NOMO-1 treated with DMSO at 0.1 percent for 48 hours (cell line): ENCODE measurements at regions not wholly inside any gene's neighbourhood (a gene's known extent, or its start where the extent isn't known, plus 50 kb on each side); places are given as distances from the start of the nearest gene placed in this dataset.
"Not testable (repeated sequence)": the region's sequence is repeated elsewhere in the genome, so short reads cannot be mapped to it uniquely, and the experiment has no call there.

ENCODE experiments used
- DNase-seq: peaks from one replicate; lab custom pipeline; 2025; ENCODE audit not compliant: unreplicated experiment; lab: John Stamatoyannopoulos, UW

DNA sequence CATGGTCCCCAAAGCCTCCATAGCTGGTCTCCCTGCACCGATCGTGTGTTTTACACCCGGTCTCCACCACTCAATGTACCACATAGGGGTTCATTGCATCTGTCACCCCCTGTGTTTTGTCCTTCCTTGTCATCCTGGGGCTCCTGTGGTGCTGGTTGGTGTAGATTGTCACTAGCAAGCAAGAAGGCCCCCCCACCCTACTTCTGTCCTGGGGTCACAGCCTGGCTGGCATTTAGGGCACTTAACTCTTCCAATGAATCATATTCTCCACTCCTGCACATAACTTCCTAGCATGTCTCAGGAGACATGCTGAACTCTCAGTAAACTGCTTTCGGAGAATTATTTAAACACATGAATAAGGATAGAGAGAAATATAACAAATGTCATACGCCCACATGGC lies 161.4 kb downstream of the BCL2L11 start:
- DNase-seq: not testable (repeated sequence)

DNA sequence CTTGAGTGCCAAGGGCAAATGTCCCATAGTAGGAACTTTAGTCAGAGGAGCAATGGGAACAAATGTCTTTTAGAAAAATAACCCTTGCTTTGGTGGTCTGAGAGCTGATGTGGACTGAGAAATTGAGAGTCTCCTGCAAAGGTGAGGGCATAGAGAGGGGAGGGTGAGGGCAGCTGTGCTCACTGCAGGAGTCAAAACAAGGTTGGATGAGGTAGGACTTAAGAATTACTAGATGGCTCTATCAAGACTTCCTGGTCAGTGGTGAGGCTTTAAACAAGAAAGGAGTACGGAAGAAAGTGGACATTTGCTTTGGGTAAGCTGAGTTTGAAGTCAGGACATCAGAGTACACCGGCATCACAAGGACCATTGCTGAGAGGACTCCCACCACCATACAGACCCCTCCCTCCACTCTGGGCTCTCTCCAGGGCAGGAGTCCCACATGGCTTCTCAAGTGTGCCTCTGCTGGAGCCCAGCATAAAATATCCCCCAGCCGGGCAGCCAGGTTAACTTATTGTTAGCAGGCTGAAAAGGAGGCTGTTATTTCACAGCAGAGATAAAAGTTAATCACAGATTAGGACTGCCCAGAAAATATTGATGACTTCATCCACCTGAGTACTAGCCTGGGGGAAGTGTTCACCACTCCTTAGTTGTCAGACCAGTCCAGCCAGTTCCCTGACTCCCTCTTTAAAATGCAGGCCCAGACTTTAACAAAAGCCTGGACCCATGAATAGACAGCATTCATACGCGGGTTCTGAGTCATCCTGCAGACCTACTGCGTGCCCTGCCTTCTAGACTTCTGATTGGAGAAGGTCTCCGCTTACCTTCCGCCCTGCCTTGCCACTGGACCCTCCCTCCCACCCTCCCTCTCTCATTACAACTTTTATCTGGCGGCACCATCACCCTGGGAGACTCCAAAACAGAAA lies 167.2 kb downstream of the BCL2L11 start:
- not testable (repeated sequence) for DNase-seq

DNA sequence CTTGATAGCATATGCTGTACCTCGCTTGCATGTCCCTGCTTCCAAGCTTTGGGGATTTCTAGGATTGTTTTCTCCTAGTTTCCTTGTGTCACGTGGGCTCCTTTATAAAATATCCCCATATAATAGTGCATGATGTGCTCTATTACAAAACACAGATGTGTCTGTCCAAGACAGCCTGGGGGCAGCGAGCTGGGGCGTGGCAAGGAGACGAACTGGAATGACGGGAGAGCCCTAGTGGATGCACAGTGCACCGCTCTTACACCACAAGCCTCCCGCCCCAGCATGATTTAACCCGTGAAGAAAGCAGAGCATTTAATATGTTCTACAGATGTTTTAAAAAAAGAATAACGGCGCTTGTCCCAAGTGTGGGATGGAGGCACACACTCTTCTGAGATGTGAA lies 169.7 kb downstream of the BCL2L11 start:
- not testable (repeated sequence) for DNase-seq

DNA sequence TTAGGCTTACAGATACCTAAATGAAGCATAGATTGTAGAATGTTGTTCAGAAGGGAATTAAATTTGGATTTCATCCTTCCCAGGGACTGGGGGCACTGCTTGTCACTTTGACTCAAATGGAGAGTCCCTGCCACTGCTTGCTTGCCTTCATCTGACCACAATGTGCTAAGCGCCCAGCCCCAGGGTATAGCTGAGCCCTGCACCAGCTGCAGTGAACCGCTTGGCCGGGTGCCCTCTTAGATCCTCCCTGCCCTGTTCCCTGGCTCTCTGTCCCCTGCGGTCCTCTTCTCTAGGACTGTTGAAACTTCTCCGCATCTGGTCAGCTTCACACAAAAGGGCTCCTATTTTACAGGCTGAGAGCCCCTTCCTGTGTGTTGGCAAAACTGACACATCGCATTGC lies 170.9 kb downstream of the BCL2L11 start:
- not testable (repeated sequence) for DNase-seq

DNA sequence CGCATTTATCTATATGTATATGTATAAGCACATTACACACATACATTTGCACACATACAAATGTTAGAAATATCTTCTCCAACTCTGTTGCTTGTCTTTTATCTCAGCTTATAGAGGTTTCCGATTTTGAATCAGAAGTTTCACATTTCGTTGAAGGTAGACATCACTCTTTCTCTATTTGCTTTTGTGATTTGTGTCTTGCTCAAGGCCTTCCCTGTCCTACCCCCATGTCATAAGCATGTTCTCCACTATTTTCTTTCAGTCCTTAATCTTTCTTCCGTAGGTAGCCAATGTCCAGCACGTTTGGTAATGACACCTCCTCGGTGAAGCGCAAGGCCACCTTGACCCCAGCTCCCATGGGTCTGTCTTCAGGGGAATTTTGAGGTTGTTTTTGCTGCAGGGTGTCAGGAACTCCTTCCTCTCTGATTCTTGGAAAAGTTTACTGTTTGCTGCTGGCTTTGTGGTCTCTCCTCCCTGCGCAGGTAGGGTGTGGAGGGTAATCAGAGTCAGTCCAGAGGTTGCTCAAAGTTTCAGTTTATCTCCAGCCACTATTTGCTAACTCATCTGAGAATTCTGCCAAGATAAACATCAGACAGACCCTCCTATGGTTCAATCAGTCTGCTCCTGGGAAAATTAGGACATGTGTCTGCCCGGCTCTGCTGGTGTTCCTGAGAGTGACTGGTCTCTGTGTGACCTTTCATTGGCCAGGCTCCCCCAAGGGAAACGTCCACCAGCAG lies 171.7 kb downstream of the BCL2L11 start:
- DNase-seq: not testable (repeated sequence)

DNA sequence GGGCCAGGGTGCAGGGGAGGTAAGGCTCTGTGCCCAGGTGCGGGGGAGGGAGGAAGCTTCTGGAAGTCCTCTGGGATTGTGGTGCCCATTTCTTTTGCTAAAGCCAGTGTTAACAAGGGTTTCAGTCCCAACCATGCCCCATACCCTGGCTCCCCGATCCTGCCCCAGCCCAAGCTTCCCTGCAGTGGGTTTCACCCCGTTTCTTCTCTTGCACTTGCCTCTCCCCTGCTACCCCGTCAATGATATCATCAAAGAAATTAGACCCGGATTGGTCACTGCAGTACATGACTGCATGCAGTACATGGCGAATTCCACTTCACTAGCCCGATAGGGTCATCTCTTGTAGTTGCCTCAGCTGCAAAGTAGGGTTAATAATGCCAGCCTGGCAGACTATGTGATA lies 174.0 kb downstream of the BCL2L11 start:
- not testable (repeated sequence) for DNase-seq

DNA sequence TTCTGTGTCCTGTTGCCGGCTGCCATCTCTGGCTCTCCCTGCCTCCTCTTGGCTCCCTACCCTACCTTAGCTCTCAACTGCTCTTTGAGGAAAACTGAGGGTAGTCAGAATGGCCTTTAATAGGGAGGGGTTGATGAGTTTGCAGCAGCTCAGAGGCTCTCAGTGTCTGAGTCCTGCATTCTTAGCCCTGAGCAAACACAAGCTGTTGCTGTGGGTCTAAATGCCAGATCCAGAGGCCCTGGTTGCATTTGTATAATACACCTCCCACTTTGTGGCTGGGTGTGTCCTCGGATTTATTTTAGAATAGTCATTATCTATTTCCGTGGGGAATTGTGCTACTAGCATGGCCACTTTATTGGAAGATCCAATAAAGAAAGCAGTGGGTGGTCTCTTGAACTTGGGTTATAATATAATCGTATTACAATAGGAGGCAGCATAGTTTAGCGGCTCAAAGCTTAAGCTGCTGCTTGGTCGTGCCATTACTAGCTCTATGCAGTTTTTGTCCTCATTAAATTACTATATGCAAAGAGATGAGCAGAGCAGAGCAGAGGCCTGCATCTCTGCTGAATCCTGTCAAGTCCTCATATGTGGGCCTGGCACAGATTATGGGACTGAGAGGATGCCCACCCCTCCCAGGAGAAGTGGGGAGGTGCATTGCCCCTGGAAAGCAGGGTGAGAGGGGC lies 175.5 kb downstream of the BCL2L11 start:
- not testable (repeated sequence) for DNase-seq

DNA sequence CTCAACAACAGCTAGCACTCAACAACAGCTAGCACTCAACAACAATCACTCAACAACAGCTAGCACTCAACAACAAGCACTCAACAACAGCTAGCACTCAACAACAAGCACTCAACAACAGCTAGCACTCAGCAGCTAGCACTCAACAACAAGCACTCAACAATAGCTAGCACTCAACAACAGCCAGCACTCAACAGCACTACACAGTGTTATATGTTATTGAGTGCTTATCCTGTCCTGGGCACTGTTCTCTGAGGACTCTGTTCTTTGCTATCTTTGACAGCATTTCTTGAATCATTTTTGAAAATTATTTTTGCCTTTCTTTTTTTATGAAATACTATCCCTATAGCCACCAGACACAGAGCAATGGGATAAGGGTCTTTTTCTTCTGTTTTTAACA lies 176.4 kb downstream of the BCL2L11 start:
- not testable (repeated sequence) for DNase-seq

DNA sequence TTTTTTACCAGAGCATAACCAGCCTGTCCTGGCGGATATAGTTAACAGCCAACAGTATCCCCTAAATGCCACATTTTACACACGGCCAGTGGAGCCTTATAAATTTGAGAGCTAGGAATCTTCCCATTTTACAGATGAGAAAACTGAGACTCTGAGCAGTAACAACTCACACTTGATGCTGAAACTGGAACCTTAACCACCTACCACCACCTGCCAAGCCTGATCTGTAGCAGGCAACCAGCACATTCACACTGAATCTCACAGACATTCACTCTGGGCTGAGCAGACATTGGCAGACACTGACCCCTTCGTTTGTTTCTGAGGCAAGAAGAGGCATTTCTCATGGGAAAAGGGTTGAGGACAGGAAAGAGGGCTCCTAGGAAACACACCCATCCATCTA lies 178.2 kb downstream of the BCL2L11 start:
- DNase-seq: not testable (repeated sequence)

DNA sequence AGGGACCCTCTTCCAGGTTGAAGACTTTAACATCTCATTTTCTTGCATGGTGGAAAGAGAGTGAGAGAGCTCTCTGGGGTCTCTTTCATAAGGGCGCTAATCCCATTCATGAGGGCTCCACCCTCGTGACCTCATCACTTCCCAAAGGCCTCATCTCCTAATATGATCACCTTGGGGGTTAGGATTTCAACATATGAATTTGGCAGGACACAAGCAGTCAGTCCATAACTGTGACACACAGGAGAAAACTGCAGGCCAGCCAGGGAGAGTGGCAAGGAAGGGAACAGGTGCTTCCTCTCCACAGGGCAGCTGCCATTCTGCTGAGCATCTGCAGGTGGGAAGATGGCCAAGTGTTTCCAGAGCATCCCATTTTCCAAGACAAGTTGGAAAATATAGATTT lies 178.9 kb downstream of the BCL2L11 start:
- not testable (repeated sequence) for DNase-seq

DNA sequence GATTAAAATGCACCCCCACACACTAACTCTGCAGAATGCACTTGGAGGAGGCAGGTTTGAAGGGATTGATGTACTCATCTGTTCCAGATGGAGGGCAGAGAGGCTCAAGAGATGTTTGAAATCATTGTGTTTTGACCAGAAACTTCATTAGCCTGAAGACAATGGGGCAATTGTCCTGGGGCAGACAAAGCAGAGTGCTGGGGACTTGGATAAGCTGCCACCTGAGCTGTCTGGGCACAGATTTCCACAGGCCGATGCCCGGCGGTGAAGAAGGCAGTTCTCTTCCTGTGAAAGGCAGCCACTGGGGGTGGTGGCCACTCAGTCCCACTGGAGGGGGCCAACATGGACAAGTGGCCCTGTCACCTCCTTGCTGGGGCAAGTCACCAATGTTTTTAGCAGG lies 181.0 kb downstream of the BCL2L11 start:
- not testable (repeated sequence) for DNase-seq

DNA sequence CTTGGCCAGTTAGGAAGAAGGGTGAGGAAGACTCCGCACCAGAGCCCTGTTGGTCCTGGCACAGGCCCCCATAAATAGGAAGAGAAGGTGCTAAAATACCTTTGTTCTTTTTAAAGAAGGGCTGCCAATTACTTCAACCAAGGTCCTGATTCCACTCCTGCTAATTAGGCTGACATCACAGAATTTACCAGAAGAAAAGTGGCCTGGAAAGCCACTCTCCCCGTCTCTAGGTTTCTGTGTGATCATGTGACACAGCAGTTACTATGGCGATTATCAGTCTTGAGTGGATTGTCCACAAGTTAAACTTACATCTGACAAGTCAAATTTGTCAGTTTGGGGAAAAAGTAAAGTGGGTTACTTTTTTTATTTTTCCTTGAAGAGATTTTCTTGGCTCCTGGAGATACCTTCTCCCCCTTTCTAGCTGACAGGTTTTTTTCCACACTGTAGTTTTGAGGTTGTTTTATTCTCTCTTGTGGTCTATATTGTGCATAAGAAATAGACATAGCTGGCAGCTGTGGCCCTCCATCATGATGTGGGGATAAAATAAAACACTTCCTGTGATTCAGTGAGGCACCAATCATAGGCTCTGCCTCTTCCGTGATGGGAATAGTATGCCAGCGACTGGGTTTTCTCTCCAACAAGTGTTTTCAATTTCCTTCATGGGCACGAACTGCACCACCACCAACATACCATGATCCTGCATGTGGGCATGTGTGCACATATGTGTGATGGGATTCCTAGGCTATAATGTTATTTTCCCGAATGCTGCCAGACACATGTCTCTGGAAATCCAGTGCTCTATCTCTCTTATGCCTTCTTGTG lies 181.9 kb downstream of the BCL2L11 start:
- not testable (repeated sequence) for DNase-seq

DNA sequence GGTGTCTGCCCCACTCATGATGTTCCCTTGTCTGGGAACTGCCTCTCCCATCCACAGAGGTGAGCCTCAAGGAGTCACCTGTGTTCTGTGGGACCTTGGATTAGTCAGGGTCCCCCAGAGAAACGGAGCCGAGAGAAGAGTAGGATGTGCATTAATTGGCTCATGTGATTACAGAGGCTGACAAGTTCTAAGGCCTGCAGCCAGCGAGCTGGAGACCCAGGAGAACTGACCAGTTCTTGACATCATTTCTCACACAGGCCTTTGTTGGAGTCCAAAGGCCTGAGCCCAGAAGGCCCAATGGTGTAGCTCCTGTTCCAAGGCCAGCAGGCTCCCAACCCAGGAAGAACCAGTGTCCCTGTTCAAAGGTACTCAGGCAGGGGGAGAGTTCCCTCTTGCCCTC lies 186.6 kb downstream of the BCL2L11 start:
- not testable (repeated sequence) for DNase-seq

DNA sequence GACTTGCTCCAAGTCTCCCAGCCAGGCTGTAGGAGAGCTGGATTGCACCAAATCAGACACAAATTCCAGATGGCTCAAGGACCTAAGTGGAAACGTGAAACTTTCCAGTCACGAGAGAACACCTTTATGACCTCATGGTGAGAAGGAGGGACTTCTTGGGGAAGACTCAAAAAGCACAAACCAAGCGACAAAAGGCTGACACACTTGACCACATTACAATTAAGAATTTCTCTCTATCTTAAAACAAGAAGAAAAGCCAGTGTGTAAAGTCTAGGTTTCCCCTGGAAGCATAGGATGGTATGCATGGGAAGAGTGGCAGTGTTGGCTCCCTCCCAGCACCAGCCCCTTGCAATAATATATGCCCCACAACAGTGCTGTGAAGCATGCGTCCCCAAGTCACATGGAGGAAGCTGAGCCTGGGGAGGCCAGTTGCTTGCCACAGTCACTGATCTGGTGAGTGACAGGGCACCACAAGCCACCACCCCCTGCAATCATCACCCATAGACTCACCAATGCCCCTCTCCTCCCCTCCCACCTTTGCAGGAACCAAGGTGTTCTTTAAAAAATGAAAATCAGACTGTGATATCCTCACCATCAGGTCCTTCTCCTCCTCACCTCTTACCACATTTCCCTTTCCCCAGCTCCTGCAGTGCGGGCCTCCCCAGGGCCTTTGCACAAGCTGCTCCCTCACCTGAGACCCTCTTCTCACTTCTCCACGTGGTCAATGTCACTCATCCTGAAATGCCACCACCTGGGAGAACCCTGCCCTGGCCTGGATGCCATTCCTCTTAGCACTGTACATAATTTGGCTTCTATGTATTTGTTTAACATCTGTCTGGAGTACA lies 188.7 kb downstream of the BCL2L11 start:
- not testable (repeated sequence) for DNase-seq

DNA sequence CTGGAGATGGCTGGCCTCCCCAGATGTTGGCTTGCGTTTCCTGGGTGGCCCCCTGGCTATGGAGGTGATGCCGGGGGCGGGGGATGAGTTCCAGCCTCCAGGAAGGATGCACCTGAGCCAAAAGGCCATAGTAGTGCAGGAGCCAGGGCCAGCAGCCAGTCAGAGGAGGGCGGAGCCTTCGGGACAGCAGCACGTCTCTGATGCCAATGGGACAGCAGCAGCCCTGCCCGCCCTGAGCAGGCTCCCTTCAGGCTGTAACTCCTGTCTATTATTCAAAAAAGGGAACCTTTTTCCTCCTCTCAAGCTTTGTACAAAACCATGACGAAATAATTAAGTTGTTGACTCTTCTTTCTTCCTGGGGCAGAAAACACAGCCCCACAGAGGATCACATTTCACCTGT lies 189.7 kb downstream of the BCL2L11 start:
- not testable (repeated sequence) for DNase-seq

DNA sequence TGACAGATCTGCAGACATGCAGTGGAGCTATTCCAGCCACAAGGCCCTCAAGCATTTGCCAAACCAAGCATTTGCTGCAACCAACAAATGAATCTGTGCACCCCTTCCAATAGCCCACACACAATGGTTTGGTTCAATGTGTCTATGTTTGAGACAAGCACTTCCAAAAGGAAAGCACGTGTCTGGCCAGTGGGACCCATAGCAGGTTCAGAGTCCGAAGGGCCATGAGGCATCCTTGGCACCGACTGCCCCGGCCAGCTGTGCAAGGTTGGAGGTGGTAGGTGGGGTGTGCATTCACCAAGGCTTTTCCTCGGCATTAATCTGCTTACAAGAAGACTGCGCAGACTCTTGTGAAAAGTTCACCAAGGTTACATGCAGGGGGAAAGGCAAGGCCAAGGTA lies 190.9 kb downstream of the BCL2L11 start:
- not testable (repeated sequence) for DNase-seq

DNA sequence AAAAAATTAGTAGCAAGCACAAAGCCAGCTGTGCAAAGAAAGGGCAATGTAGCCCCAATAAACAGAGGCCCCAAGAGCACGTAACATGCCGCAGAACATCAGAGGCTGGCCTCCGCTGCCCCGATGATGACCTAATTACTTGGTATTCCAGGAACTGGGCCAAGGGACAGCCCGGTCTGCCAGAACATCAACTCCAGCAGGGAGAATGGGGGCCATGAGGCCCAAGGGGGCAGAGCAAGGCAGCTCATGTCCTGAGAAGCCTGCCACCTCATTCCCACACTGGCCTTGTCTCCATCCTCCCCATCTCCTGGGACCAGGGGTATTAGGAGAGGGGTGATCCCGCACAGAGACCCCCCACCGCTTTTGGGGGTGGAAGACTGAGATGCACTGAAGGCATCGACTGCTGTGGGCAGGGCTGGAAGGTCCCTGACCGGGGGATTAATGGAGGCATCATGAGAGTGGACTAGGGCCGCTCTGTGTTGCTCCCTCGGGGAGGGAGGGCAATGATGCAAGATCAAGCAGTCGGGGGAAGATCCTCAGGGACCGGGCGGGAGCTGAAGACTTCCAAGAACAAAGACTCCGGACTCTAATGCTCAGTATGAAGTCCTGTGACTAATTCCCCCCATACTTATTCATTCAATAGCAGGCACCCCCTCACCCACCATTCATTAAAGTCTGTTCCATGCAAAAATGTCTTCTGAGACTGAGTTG lies 192.3 kb downstream of the BCL2L11 start:
- not testable (repeated sequence) for DNase-seq

DNA sequence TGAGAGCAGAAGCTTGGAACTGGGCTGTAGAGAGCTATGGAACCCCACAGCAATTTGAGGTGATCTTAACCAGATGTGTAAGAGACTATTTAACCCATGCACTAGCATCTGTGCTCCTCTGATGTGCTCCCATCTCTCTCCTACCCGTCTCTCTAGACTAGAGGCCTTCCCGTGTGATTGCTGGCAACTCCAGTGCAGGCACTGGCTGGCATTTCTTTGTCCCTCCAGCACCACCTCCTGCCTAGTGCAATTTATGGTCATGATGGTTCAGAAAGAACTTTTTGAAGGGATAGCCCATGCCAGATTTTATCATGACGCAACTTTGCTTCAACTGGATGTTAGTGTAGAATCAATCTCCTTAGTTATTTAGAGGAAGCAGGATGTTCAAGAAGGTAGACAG lies 193.0 kb downstream of the BCL2L11 start:
- not testable (repeated sequence) for DNase-seq
